Chondrocyte (in vitro differentiated cells): ENCODE measurements at regions not wholly inside any gene's neighbourhood (a gene's known extent, or its start where the extent isn't known, plus 50 kb on each side); places are given as distances from the start of the nearest gene placed in this dataset.

Experiments used
- DNase-seq: peaks from one replicate; pipeline ENCODE4 v3.0.0; 2021; ENCODE audit warnings: mixed read lengths, low spot score
- H3K27ac Mint-ChIP-seq: one replicate; pipeline ENCODE4 v1.8.0; 2021; ENCODE audit warnings: mild to moderate bottlenecking, moderate library complexity, mixed read lengths; ENCODE audit not compliant: unreplicated experiment
- H3K27me3 Mint-ChIP-seq: 2 replicates; pipeline ENCODE4 v1.8.0; 2021; ENCODE audit warnings: low read depth, mixed read lengths
- H3K36me3 Mint-ChIP-seq: 2 replicates; pipeline ENCODE4 v1.8.0; 2021; ENCODE audit warnings: low read depth, mixed read lengths
- H3K4me1 Mint-ChIP-seq: 2 replicates; pipeline ENCODE4 v1.8.0; 2021; ENCODE audit warnings: low read depth, mild to moderate bottlenecking, mixed read lengths
- H3K4me3 Mint-ChIP-seq: one replicate; pipeline ENCODE4 v1.8.0; 2021; ENCODE audit warnings: mild to moderate bottlenecking, moderate library complexity, mixed read lengths; ENCODE audit not compliant: unreplicated experiment
- H3K9me3 Mint-ChIP-seq: 2 replicates; pipeline ENCODE4 v1.8.0; 2021; ENCODE audit warnings: low read depth, mixed read lengths
- CTCF ChIP-seq: fragments of 200-600 bp; sonication (generic); IDR thresholded peaks from 2 replicates; pipeline ENCODE4 v1.5.0; 2021; ENCODE audit warnings: antibody characterized with exemption, mild to moderate bottlenecking, moderate library complexity

DNA sequence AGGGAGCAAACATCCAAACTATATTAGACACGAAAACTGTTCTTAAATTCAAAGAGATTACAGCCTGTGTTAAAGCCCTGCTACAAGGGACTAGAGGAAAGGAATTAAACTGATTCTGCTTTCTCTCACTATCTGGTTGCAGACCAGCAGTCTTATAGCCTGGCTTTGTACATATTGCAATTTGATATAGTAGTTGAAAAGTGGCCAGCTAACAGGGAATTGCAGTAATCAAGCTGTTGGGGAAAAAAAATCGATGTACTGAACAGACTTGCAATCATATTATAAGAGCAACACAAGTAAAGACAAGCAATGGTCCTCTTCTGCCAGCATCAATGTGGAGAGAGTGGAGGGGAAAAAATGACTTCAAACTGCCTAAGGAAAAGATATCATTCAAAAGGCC lies 364.4 kb upstream of the EPHA5 start:
- H3K36me3 Mint-ChIP-seq, result no peaks in the 10 kb centered on the region
- H3K27ac Mint-ChIP-seq, result no peak overlapping the region
- H3K27me3 Mint-ChIP-seq, result no peaks in the 10 kb centered on the region
- no peak for DNase-seq
- no peak overlapping the region for H3K4me3 Mint-ChIP-seq
- no peak for TF ChIP-seq CTCF
- no peaks in the 10 kb centered on the region for H3K4me1 Mint-ChIP-seq
- peaks cover 8% of the 10 kb centered on the region for H3K9me3 Mint-ChIP-seq

GRCh38 chr4:66034262-66034661 lies 364.0 kb upstream of the EPHA5 start:
- no peaks in the 10 kb centered on the region for H3K36me3 Mint-ChIP-seq
- H3K4me3 Mint-ChIP-seq, result no peak overlapping the region
- no peak overlapping the region for H3K27ac Mint-ChIP-seq

GRCh38 chr4:66032571-66032970 lies 362.3 kb upstream of the EPHA5 start:
- Mint-ChIP-seq H3K27me3 (no peaks in the 10 kb centered on the region), H3K9me3 (peaks cover 8% of the 10 kb centered on the region), H3K27ac (no peak overlapping the region), H3K4me3 (no peak overlapping the region), H3K4me1 (no peaks in the 10 kb centered on the region), H3K36me3 (no peaks in the 10 kb centered on the region)
- DNase-seq, result no peak
- no peak for TF ChIP-seq CTCF

More at GRCh38 chr4:66034262-66034661, 364.0 kb upstream of the EPHA5 start:
- Mint-ChIP-seq H3K4me1 (no peaks in the 10 kb centered on the region), H3K27me3 (no peaks in the 10 kb centered on the region), H3K9me3 (peaks cover 8% of the 10 kb centered on the region)
- TF ChIP-seq CTCF, result no peak
- no peak for DNase-seq

DNA sequence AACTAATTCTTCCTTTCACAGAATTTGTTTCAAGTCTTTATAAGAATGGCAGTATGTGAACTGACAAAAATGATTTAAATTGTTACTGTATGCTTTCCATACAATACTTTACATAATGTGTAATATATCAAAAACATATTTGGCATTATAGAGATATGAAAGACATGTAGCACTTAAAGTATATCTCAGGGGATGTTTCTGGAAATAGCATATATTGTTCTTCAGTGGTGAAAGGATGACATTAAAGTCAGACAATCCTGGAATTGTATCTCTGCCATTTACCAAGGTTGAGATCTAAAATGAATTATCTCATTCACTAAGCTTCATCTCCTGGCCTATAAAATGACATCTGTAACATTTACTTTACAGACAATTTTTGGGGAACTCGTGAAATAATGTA lies 358.4 kb upstream of the EPHA5 start:
- no peak for TF ChIP-seq CTCF
- no peaks in the 10 kb centered on the region for H3K27me3 Mint-ChIP-seq
- DNase-seq, result no peak
- H3K4me1 Mint-ChIP-seq, result no peaks in the 10 kb centered on the region
- no peak overlapping the region for H3K27ac Mint-ChIP-seq
- no peaks in the 10 kb centered on the region for H3K36me3 Mint-ChIP-seq
- peaks cover 10% of the 10 kb centered on the region for H3K9me3 Mint-ChIP-seq
- no peak overlapping the region for H3K4me3 Mint-ChIP-seq

GRCh38 chr4:66023061-66023460 lies 352.8 kb upstream of the EPHA5 start:
- H3K4me3 Mint-ChIP-seq, result no peak overlapping the region
- peaks cover 27% of the 10 kb centered on the region for H3K9me3 Mint-ChIP-seq
- TF ChIP-seq CTCF, result no peak
- H3K27me3 Mint-ChIP-seq, result no peaks in the 10 kb centered on the region
- H3K36me3 Mint-ChIP-seq, result no peaks in the 10 kb centered on the region
- no peak overlapping the region for H3K27ac Mint-ChIP-seq
- no peaks in the 10 kb centered on the region for H3K4me1 Mint-ChIP-seq
- DNase-seq, result no peak
